ENCODE measurements at regions not wholly inside any gene's neighbourhood (a gene's known extent, or its start where the extent isn't known, plus 50 kb on each side); places are given as distances from the start of the nearest gene placed in this dataset.

DNA sequence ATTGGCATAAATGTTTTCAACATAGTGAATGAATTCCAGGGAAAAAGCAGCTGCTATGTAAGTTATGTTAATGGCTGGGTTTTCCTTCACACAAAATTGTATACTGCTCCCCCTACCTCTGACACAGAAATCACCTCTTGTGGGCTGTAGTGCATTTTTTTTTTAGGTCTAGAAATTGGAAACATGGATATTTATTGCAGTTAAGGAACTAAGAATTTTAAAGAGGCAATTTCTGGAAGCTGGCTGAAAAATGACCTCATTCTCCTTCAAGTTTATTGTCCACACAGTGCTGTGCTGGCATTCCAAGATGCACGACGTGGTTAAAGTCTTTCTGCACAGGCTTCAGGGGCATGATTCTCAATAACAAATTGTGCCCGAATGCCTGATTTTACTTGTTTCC lies 1424.2 kb downstream of the MRPL39 start:
- DNase-seq: no peak

DNA sequence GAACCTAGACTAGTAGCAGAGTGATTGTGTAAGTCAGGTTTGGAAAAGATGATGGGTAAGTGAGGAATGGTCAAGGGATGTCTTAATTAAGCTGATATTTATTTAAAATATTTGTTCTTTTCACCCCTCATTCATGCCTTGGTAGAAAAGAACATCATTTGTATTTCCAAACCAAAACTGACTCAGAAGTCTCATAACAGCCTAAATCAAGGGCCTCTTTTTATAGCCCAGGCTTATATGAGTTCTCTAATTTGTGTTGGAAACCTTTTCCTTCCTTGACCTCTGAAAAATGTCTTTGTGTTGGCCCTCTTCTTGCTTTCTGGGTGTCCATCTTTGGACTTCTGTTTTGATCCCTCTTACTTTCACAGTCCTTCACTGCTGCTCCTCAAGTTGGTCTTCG lies 1428.2 kb downstream of the MRPL39 start:
- no peak for DNase-seq

DNA sequence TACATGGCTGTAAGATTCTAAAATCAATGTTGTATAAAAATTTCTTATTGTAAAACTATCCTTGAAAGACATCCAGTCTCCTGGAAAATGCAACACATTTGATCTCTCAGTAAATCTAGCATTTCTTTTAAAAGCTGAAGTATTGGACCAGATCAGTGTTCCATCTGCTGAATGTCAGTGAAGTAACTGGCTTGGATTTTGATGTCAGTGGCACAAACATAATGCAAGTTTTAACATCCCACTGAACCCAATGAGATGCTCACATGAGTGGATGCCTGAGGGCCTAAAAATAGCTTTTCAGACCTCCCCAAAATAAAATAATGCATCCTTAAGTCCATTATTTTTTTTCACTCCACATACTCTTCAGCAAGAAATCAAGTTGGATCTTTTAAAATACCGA lies 1432.2 kb downstream of the MRPL39 start:
- DNase-seq: no peak

DNA sequence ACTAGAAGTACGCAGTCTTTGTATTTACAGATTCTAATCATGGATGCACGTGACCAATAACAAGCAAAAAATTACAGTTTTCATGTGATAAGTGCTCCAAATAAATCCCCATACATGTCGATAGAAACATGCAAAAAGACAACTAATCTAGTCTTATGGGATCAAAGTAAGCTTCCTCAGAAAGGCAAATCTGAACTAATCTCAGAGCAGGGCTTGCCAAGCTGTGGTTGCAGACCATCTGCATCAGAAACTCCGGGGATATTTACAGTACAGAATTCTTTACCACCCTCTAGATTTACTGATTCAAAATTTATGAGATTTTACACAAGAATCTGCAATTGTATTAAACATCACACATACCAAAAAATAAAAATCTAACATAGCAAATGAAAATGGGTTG lies 1435.5 kb downstream of the MRPL39 start:
- DNase-seq: no peak

DNA sequence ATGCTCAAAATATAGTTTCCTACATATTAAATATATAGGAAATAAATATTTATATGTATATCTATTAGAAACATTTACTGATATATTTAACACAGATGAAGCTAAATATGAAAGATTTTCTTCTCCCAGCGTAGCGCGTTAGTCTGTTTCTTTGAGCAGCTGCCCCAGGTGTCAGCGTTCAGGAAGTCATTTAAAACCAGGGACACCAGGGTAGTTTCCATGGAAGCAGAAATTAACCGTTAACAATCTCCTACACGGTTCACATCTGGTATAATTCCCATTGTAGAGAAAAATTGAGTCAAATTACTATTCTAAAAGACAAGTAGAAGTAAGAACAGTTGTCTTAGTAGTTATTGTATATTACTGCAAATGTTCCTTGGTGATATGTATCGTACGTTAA lies 1443.7 kb downstream of the MRPL39 start:
- DNase-seq: no peak

DNA sequence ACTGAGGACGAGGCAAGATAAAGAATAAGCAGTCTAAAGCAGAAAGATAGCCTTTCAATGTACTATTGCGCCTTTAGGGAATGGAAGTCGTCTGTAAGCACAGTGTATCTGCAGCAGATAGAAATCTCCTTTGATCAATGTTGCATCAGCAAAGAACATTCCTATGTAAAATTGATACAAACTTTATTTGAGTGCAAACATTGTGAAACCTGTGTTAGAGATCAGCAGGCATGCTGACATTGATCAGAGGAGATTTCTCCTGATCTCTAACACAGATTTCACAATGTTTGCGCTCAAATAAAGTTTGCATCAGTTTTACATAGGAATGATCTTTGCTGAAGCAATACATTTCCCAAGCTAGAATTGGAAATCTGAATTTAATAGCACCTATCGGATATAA lies 1446.8 kb downstream of the MRPL39 start:
- no peak for DNase-seq

DNA sequence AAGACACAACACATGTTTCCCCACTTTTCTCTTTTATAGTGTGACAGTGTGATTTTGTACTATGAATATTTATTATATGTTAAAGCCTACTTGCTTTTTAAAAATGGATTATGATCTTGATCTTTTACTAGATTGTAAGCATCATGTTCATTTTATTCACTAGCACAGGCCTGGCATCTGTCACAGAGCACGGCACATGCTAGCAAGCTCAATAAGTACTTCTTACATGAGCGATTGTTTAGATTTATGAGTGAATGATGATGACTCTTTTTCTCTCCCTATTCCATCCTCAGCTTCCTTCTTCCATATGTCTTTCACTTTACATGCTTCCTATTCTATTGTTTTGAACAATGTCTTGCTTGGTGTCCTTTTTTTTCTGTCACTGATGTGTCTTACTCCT lies 1454.1 kb downstream of the MRPL39 start:
- DNase-seq: no peak

DNA sequence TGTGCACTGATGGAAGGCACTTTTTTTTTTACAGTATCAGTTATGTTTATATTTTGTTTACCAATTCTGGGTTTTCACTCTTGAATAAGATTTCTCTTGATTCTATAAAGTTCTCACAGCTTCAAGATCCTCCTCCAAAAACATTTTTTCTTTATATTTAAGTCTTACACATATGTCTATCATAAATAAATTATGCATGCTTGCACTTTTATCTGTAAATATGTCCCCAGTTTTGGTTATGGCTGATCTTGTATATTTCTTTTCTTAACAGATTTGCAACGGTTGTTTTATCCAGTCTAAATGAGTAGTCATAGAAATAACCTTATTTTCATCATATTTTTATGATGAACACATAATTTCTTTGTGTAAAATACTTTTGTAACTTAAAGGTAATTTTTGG lies 1456.5 kb downstream of the MRPL39 start:
- DNase-seq: no peak

DNA sequence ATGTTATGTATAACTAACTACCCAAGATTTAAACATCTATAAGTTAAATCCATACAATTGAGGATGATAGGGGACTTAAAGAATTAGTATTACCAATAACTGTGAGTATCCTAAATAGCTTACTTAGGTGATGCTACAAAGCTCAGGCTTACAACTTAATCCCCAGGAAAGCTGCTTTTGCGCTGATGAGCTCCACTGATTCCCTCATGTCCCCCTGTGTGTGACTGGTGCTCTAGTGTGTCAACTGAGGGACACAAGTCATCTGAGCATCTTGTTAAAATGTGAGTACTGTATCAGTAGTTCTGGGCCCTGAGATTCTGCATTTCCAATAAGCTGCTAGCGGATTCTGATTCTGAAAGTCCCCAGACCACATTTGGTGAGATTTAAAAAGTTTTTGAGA lies 1458.8 kb downstream of the MRPL39 start:
- DNase-seq: no peak

DNA sequence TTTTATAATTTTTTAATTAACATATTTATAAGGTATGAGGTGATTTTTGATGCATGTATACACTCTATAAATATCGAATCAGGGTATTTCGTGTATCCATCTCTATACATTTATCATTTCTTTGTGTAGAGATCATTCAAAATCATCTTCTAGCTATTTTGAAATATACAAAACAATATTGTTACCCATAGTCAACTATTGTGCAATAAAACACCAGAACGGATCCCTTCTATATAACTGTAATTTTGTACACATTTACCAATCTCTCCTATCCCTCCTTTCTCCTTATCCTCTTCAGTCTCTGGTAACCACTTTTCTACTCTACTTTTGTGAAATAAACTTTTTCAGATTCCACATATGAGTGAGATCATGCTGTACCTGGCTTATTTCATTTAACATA lies 1459.6 kb downstream of the MRPL39 start:
- DNase-seq: no peak

DNA sequence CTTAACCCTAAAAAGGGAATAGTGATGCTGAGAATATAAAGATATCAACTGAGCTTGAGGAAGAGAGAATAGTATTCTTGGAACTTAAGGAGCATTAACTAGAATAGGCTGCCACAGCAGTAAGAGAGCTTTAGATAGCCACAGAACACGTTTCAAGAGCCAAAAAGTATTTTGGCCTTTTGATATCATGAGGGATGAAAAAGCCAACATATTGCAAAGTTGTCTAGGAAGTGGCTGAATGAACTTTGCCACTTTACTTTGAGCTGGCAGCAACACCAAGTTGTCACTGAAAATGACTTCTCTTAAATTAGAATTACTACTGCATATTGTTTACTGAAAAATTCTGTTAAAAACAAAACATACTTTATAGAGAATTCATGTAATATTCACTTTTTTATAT lies 1476.2 kb downstream of the MRPL39 start:
- no peak for DNase-seq

DNA sequence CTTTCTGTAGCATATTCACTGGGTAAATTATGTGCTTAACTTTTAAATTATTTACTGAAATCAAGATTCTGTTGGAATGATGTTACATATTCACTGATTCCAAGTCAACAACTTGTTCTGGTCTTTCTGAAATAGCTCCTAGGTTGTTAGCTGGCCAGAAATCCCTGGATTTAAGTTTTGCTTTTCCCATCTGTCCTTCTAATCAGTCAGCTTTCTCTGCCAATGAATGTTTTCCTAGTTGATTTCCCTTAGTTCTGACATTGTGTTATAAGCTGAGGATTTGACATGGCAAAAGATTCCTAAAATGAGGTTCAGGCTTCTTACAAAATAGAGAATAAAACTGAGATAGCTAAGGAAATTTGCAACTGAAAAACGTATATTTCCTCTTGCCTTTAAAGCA lies 1479.6 kb downstream of the MRPL39 start:
- DNase-seq: no peak

DNA sequence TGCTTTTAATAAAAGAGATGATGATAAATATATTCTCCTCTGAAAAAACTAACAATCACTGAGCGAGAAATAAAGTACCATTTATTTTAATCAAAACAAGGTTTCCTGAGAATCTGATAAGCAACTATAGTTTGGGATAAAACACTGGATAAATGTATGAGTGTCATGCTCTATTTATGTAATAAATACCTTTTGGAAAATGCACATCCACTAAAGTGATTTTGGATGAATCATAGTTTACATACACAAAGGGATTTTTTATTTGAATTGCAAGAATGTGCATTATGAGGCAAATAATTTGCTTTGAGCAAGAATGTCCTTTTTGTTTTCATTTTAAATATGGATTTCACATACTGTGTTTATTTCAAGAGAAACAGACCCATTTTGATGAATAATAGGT lies 1483.5 kb downstream of the MRPL39 start:
- no peak for DNase-seq

DNA sequence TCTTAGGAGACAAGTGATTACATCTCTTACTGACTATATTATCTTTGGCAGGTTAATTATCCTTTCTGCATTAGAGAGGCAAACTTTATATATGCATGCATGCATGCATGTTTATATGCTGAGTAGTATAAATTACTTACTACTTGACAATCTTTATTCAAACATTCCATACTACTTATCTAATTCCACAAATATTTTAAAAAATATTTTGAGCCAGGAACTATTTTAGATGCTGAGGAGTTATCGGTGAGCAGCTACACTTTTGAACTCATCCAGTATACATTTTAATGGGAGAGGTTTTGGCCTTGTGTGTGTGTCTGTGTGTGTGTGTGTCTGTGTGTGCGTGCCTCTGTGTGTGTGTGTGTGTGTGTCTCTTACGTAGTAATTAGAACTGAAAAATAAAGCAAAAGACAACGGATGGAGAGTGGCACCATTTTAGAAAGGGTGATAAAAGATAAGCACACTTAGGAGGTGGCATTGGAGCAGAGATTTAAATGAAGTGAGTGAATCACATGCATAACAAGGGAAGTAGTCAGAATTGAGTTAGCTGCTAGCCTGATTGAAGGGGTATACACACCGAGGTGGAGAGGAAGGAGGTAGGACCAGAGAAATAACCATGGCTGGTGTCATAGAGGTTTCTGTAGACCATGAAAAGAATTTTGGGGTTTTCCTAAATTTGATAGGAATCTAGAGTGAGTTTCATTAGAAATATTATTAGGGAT lies 1488.4 kb downstream of the MRPL39 start:
- no peak for DNase-seq

DNA sequence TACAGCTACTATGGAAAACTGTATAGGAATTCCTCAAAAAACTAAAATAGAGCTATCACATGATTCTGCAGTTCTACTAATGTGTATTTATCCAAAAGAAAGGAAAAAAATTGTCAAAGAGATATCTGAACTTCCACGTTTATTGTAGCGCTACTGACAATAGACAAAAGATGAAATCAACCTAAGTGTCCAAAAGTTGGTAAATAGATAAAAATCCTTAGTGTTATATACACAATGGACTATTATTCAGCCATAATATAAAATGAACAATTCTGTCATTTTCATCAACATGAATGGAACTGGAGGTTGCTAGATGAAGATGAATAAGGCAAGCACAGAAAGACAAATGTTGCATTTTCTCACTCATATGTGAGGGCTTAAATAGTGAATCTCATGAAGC lies 1492.1 kb downstream of the MRPL39 start:
- no peak for DNase-seq

DNA sequence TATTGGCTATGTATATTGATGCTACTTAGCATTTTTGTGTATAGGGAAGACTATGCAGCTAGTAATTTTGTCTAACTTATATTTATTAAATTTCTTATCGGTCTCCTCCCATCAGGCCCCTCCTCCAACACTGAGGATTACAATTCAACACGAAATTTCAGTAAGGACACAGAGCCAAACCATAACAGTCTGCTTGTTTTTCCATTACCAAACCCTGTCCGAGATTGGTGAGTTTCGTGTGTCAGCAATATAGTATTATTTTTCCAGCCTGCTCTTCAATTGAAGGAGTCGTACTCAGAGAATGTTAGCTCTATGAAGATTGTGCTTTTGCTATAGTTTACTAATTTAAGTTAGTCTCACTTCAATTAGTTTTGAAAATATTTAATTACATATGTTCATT lies 1495.3 kb downstream of the MRPL39 start:
- DNase-seq: no peak

DNA sequence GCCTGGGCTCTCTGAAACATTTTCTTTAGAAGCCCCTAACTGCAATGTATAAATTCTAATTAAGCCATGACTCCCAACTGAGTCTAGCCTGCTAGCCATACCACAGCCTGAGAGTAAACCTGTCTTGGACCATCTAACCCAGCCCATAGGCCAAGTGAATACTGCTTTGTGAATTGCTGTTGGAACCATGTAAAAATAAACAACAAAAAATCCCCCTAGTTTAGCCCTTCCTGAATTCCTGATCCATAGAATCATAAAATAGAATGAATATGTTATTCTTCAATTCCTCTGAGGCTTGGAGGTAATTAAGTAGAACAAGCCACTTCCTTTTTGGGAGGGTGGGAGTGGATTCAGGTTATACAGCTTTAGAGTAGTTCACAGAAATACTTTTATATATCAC lies 1496.4 kb downstream of the MRPL39 start:
- no peak for DNase-seq

DNA sequence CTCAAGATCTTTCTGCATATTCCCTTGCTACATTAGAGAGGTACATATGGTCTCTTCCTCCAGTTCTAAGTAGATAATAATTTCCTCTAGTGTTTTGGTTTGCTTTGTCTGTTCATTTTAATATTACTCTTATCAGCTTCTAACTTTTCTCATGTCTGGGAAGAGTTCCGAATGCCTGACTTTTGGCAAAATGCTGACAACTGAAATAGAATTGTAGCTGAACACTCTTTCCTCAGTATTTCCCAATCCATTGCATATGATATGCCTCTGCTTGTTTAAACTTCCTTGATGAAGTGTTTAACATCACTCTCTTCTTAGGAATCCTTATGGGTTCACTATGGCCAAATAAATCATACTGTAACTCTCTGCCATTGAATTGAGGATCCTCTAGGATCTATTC lies 1510.1 kb downstream of the MRPL39 start:
- no peak for DNase-seq

DNA sequence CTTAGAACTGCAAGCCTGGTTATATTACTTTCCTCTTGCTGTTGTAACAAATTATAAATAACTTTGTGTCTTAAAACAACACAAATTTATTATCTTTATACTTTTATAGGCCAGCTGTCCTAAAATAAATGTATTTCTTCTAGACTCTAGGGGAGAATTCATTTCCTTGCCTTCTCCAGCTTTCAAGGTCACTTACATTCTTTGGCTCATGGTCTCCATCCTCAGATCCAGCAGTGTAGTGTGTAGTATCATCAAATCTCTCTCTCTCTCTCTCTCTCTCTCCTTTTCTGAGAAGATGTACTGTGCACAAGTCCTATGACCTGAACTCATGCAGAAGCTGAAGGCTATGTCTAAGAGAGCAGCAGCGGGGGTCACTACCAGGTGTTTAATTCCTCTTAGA lies 1510.6 kb downstream of the MRPL39 start:
- no peak for DNase-seq

DNA sequence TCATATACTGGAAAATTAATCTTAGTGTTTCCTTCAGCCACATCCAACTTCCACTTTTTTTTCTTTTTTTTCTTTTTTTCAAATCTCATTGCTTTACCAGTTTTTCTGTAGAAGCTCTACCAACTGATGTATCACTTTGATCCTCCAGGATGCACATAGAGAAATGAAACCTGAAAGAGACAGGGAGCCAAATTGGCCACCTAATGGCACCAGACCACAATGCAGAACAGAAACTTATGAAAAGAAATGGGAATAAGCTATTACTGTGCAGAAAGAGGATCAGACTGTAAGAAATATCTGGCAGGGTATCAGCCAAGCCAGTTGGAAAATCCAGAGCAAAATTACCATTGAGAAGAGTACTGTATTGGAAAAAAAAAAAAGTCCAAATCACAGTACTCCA lies 1514.2 kb downstream of the MRPL39 start:
- no peak for DNase-seq

DNA sequence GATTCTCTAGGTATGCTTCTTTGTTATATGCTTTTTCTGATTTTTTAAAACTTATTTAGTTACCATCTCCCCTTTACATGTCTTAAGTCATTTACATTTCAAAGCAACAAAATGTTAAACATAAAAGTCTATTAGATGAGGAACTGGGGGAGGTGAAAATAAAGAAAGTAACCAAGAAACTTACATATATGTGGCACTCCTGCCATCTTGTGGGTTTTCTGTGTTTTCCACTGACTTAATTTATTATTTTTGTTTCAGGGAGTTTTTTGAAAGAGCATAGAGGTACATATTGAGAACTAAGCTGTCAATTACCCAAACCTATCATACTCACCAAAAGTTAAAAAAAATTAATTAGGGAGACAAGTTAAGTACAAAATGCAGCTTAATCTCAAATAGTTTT lies 1531.1 kb downstream of the MRPL39 start:
- no peak for DNase-seq

DNA sequence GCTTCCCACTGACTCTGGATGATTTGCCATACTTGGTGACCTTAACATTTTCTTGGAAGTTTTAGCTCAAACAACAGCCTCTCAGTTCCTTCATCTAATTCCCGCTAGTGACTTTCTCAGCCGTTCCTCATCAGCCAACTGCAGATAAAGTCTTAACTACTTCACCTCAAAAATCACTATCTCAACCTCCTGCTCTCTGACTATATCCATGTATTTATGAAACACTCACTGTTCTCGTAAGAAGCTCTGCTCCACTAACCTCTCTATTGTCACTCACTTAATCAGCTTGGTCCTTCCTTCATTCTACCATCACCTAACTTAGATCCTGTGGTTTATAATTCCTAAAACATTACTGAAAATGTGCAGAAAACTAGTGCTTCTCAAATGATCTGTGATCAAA lies 1551.6 kb downstream of the MRPL39 start:
- DNase-seq: no peak

DNA sequence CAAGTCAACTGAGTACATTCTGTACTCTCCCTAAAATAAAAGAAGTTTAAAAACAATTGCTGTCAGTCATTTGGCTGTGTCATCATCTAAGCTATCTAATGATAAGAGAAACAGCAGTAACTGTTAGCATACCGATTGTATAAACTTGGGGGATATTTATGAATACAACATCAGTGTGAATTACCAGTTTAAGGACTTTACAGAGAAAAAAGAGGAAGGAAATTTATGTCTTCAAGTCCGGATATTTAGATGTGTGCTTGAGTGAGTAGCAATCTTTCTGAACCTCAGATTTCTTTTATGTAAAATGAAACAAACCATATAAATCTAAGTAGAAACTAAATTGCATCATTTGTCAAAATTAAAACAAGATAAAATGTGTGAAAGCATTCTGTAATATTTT lies 1557.0 kb downstream of the MRPL39 start:
- no peak for DNase-seq

DNA sequence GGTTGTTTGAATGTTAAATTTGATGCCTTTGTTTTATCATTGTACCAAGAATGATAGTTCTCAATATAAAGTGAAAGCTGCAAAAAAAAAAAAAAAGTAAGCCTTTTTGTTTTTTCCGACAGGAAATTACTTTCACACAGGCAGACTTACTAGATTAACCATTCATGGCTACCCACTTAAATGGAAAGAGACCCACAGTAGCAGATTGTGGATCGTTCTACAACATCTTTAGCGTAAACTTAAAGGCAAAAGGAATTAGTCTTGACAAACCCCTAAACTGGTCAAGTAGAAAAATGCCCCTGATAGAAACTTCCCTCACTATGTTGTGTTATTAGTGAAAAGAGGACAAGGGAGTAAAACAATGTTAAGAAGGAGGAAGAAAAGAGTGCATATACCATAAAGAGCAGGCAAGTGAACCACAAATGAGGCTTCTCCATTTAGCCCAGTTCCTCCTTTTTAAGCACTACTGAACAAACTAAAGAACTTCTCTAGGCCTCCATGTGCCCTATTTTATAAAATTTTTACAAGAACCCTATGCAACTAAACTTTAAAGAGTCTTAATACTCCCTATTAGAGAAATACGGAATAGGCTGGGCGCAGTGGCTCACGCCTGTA lies 1560.3 kb downstream of the MRPL39 start:
- DNase-seq: no peak

DNA sequence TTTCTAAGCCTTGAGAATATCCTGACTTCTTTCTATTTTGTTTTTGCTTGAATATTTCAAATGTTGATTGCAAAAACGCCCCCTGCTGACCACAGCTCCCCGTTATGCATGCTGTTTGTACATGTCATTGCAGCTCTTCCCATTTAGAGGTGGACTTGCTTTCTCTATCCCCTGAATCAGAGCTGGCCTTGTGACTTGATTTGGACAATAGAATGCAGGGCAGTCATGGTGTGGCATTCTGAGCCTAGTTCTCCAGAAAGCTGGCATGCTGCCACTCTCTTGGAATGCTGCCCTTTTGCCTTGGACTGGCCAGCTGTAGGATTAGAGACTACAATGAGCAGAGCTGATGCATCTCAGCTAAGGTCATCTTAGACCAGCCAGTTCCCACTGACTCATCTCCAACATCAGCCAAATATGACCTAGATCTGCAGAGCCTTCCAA lies 1561.5 kb downstream of the MRPL39 start:
- DNase-seq: peak; percentile 52

Data from islet precursor cell (in vitro differentiated cells).